OCI-LY7 (cell line): ENCODE measurements at regions not wholly inside any gene's neighbourhood (a gene's known extent, or its start where the extent isn't known, plus 50 kb on each side); places are given as distances from the start of the nearest gene placed in this dataset.

ENCODE experiments used
- BruUV-seq: library from RNA; stranded (reverse); fragments of 400-500 nt; replicated peaks from 2 replicates; lab custom pipeline; 2021; lab: Mats Ljungman, UMichigan
- CTCF ChIA-PET: fragments of 300-600 bp; sonication (Branson Sonifier 250); formaldehyde crosslinking; loops from one replicate; lab custom pipeline; 2022; ENCODE audit warnings: antibody characterized with exemption; ENCODE audit not compliant: unreplicated experiment; lab: Charles Lee
- POLR2A ChIA-PET: fragments of 300-600 bp; sonication (Branson Sonifier 250); formaldehyde crosslinking; loops from one replicate; lab custom pipeline; 2022; ENCODE audit warnings: antibody characterized with exemption; lab: Charles Lee
- DNase-seq: peaks from one replicate; pipeline ENCODE4 v3.0.0-alpha.2; 2015; ENCODE audit warnings: low spot score
- H2AFZ ChIP-seq: fragments of 200-600 bp; sonication (generic), shearing (Covaris generic); 2 replicates; pipeline ENCODE4 v1.6.1; 2014; ENCODE audit warnings: mild to moderate bottlenecking, antibody characterized with exemption, low read length, moderate library complexity
- H3K27ac ChIP-seq: fragments of 200-600 bp; sonication (generic); 2 replicates; pipeline ENCODE4 v1.5.1; 2014; ENCODE audit warnings: mixed run types, low read depth, mild to moderate bottlenecking, moderate library complexity, low read length, inconsistent platforms; ENCODE audit not compliant: poor library complexity, severe bottlenecking
- H3K36me3 ChIP-seq: fragments of 200-600 bp; sonication (generic); 2 replicates; pipeline ENCODE4 v1.6.1; 2014; ENCODE audit warnings: mild to moderate bottlenecking, antibody characterized with exemption, low read length, moderate library complexity, mixed read lengths; ENCODE audit not compliant: insufficient read depth
- H3K4me1 ChIP-seq: fragments of 200-600 bp; sonication (generic); 2 replicates; pipeline ENCODE4 v1.5.1; 2014; ENCODE audit warnings: mild to moderate bottlenecking, low read length; ENCODE audit not compliant: insufficient read depth, poor library complexity, severe bottlenecking
- H3K4me2 ChIP-seq: fragments of 200-600 bp; sonication (generic); 2 replicates; pipeline ENCODE4 v1.6.1; 2014; ENCODE audit warnings: mild to moderate bottlenecking, low read length
- H3K4me3 ChIP-seq: fragments of 200-600 bp; sonication (generic); 2 replicates; pipeline ENCODE4 v1.5.1; 2014; ENCODE audit warnings: mild to moderate bottlenecking, low read depth, low read length; ENCODE audit not compliant: poor library complexity, severe bottlenecking
- H3K79me2 ChIP-seq: fragments of 200-600 bp; sonication (generic); 2 replicates; pipeline ENCODE4 v1.6.1; 2016; ENCODE audit warnings: low read depth, mild to moderate bottlenecking, low read length, moderate library complexity, mixed read lengths; ENCODE audit not compliant: insufficient read depth
- H3K9me2 ChIP-seq: fragments of 200-600 bp; sonication (generic); 2 replicates; pipeline ENCODE4 v1.6.1; 2016; ENCODE audit warnings: mild to moderate bottlenecking, low read length, mixed read lengths; ENCODE audit not compliant: insufficient read depth
- H3K9me3 ChIP-seq: fragments of 200-600 bp; sonication (generic); 2 replicates; pipeline ENCODE4 v1.6.1; 2014; ENCODE audit warnings: mild to moderate bottlenecking, mixed run types, low read length, mixed read lengths
- H4K20me1 ChIP-seq: fragments of 200-600 bp; sonication (generic); 2 replicates; pipeline ENCODE4 v1.6.1; 2014; ENCODE audit warnings: mild to moderate bottlenecking, antibody characterized with exemption, low read length, moderate library complexity, mixed read lengths; ENCODE audit not compliant: insufficient read depth
- CTCF ChIP-seq: fragments of 200-600 bp; sonication (generic); conservative IDR thresholded peaks from 2 replicates; pipeline ENCODE4 v1.5.1; 2014; ENCODE audit warnings: mild to moderate bottlenecking, antibody characterized with exemption, low read length, moderate library complexity, mixed read lengths
- EZH2phosphoT487 ChIP-seq: fragments of 200-600 bp; sonication (generic); IDR thresholded peaks from 2 replicates; pipeline ENCODE4 v1.6.1; 2018; ENCODE audit warnings: low read depth, borderline replicate concordance, mild to moderate bottlenecking, mixed run types, antibody characterized with exemption, low read length, moderate library complexity, mixed read lengths
- intact Hi-C: fragments of 100-400 bp; cut with micrococcal nuclease; formaldehyde crosslinking; loops from one replicate; pipeline ENCODE4 v1.10.0; 2022; ENCODE audit not compliant: unreplicated experiment

GRCh38 chr11:116167706-116168458, 604.9 kb downstream of the BUD13 start:
- TF ChIP-seq CTCF (no peak), EZH2phosphoT487 (no peak)
- Histone ChIP-seq H2AFZ (no peak overlapping the region), H3K4me2 (no peak overlapping the region), H3K4me3 (no peak overlapping the region), H3K79me2 (no peaks in the 10 kb centered on the region), H3K4me1 (no peaks in the 10 kb centered on the region), H4K20me1 (no peaks in the 10 kb centered on the region), H3K27ac (no peak overlapping the region), H3K36me3 (no peaks in the 10 kb centered on the region), H3K9me2 (no peaks in the 10 kb centered on the region), H3K9me3 (no peaks in the 10 kb centered on the region)
- CTCF ChIA-PET = no interaction called here
- no TSS peak for BruUV-seq
- no peak for DNase-seq
- POLR2A ChIA-PET = no interaction called here
- intact Hi-C loops = no loop called here

- H3K4me1 ChIP-seq = no peaks in the 10 kb centered on the region
- no peaks in the 10 kb centered on the region for H3K36me3 ChIP-seq
- no peaks in the 10 kb centered on the region for H3K9me3 ChIP-seq
- no peaks in the 10 kb centered on the region for H3K9me2 ChIP-seq
- H3K27ac ChIP-seq = no peak overlapping the region
- CTCF ChIA-PET = no interaction called here
- no peak overlapping the region for H2AFZ ChIP-seq
- no peaks in the 10 kb centered on the region for H3K79me2 ChIP-seq
- no TSS peak for BruUV-seq
- intact Hi-C loops = no loop called here
- no peak for DNase-seq
- H3K4me2 ChIP-seq = no peak overlapping the region
- POLR2A ChIA-PET = interaction anchor here (0.6 kb wide), 1 partner anchor 62 kb away, joined by 3 read pairs; no protein-coding TSS in a partner anchor
- no peak for TF ChIP-seq CTCF
- no peak for TF ChIP-seq EZH2phosphoT487
- no peaks in the 10 kb centered on the region for H4K20me1 ChIP-seq
- H3K4me3 ChIP-seq = no peak overlapping the region
Measured at GRCh38 chr11:116166573-116167465, 606.0 kb downstream of the BUD13 start.
